ENCODE measurements at regions not wholly inside any gene's neighbourhood (a gene's known extent, or its start where the extent isn't known, plus 50 kb on each side); places are given as distances from the start of the nearest gene placed in this dataset.

- TF ChIP-seq POLR2A (IDR thresholded peaks at IDR 0.05) = no peak
- no peak for TF ChIP-seq CTCF (IDR thresholded peaks at IDR 0.05)
Observed at GRCh38 chr3:30290479-30290878, 315.9 kb upstream of the TGFBR2 start.
